Right renal pelvis (tissue), 4 donors: ENCODE measurements at regions not wholly inside any gene's neighbourhood (a gene's known extent, or its start where the extent isn't known, plus 50 kb on each side); places are given as distances from the start of the nearest gene placed in this dataset.
"Not testable (repeated sequence)": the region's sequence is repeated elsewhere in the genome, so short reads cannot be mapped to it uniquely, and the experiment has no call there.

ENCODE experiments used
- DNase-seq, 4 donors: peaks; one replicate each; pipeline ENCODE4 v3.0.0-alpha.2; 2013; ENCODE audit warnings: low read depth in 4 of 4, low spot score in 3 of 4, missing footprints in 1 of 4

GRCh38 chr21:22136740-22137139 lies 1138.5 kb downstream of the NCAM2 start:
- no peak for DNase-seq

- DNase-seq: no peak
Observed at GRCh38 chr21:22138297-22139016, 1140.2 kb downstream of the NCAM2 start.

- DNase-seq: no peak
Observed at GRCh38 chr21:22145545-22145944, 1147.3 kb downstream of the NCAM2 start.

- no peak for DNase-seq
Observed at GRCh38 chr21:22154579-22155274, 1156.5 kb downstream of the NCAM2 start.

- no peak for DNase-seq
Observed at GRCh38 chr21:22164912-22165311, 1166.7 kb downstream of the NCAM2 start.

- DNase-seq: no peak
Observed at GRCh38 chr21:22174746-22175145, 1176.5 kb downstream of the NCAM2 start.

- DNase-seq: no peak
Observed at GRCh38 chr21:22189278-22189677, 1191.1 kb downstream of the NCAM2 start.

GRCh38 chr21:22191581-22191980 lies 1193.4 kb downstream of the NCAM2 start:
- DNase-seq: no peak

- no peak for DNase-seq
Observed at GRCh38 chr21:22192766-22193165, 1194.6 kb downstream of the NCAM2 start.

GRCh38 chr21:22194986-22195385 lies 1196.8 kb downstream of the NCAM2 start:
- DNase-seq: not testable (repeated sequence)

GRCh38 chr21:22200378-22201092 lies 1202.3 kb downstream of the NCAM2 start:
- DNase-seq: no peak

GRCh38 chr21:22201126-22201525 lies 1202.9 kb downstream of the NCAM2 start:
- DNase-seq: no peak

- no peak for DNase-seq
Observed at GRCh38 chr21:22201669-22202068, 1203.5 kb downstream of the NCAM2 start.

- no peak for DNase-seq
Observed at GRCh38 chr21:22209304-22209700, 1211.1 kb downstream of the NCAM2 start.

GRCh38 chr21:22211943-22212342 lies 1213.7 kb downstream of the NCAM2 start:
- DNase-seq: no peak

- no peak for DNase-seq
Observed at GRCh38 chr21:22223385-22223784, 1225.2 kb downstream of the NCAM2 start.

- DNase-seq: no peak
Observed at GRCh38 chr21:22224261-22224660, 1226.1 kb downstream of the NCAM2 start.

- DNase-seq: no peak
Observed at GRCh38 chr21:22225299-22225698, 1227.1 kb downstream of the NCAM2 start.

GRCh38 chr21:22231013-22231412 lies 1232.8 kb downstream of the NCAM2 start:
- no peak for DNase-seq

GRCh38 chr21:22235866-22236590 lies 1237.8 kb downstream of the NCAM2 start:
- DNase-seq: no peak

GRCh38 chr21:22244516-22244915 lies 1246.3 kb downstream of the NCAM2 start:
- DNase-seq: no peak
